AG09319 (cell line): ENCODE measurements at regions not wholly inside any gene's neighbourhood (a gene's known extent, or its start where the extent isn't known, plus 50 kb on each side); places are given as distances from the start of the nearest gene placed in this dataset.

Experiments used
- DNase-seq: peaks from one replicate; pipeline ENCODE4 v3.0.0-alpha.2; 2010; ENCODE audit warnings: low read depth; ENCODE audit errors: extremely low read depth
- CTCF ChIP-seq: IDR thresholded peaks from 2 replicates; pipeline ENCODE4 v1.5.1; 2011; ENCODE audit warnings: low read depth, mild to moderate bottlenecking, inconsistent platforms, low read length, moderate library complexity

DNA sequence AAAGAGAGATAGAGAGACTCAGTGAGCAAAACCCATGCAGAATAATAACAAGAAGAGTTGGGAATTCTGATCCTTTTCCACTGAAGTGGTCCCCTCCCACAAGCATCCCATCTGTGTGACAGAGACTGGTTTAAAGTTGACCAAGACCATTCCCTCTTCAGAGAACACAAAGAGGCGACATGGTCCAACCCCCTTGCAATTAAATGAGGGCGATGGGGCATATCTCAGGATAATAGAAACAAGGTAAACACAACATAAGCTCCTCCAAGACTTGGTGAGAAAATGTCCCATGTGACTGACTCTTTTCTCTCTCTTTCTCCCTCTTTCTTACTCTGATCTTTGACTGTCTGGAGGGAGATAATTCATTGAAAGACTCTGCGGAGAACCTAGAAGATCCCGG, 526.7 kb downstream of the SOX11 start:
- DNase-seq, result no peak
- TF ChIP-seq CTCF, result no peak

GRCh38 chr2:6219906-6220305, 527.7 kb downstream of the SOX11 start:
- no peak for TF ChIP-seq CTCF
- no peak for DNase-seq

GRCh38 chr2:6222296-6222695, 530.1 kb downstream of the SOX11 start:
- no peak for TF ChIP-seq CTCF
- DNase-seq, result no peak

- no peak for TF ChIP-seq CTCF
- DNase-seq, result no peak
Observed at GRCh38 chr2:6224267-6224666, 532.1 kb downstream of the SOX11 start.

- TF ChIP-seq CTCF, result no peak
- no peak for DNase-seq
Observed at GRCh38 chr2:6228251-6228650, 536.1 kb downstream of the SOX11 start.

DNA sequence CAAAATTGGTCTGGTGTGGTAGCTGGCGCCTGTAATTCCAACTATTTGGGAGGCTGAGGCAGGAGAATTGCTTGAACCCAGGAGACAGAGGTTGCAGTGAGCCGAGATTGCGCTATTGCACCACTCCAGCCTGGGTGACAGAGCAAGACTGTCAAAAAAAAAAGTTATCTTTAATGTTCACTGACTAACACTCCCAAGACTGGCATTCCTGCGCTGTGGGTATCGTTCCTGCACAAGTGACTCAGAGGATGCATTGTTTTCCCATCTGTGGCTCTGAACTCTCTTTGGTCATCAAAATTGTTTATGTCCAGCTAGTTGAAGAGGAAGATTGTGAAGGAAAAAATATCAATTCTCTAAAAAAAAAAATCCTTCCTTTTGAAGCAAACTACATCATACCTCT, 539.0 kb downstream of the SOX11 start:
- TF ChIP-seq CTCF, result no peak

GRCh38 chr2:6233993-6234392, 541.8 kb downstream of the SOX11 start:
- no peak for TF ChIP-seq CTCF

More for the DNA sequence above, 539.0 kb downstream of the SOX11 start:
- DNase-seq, result no peak

DNA sequence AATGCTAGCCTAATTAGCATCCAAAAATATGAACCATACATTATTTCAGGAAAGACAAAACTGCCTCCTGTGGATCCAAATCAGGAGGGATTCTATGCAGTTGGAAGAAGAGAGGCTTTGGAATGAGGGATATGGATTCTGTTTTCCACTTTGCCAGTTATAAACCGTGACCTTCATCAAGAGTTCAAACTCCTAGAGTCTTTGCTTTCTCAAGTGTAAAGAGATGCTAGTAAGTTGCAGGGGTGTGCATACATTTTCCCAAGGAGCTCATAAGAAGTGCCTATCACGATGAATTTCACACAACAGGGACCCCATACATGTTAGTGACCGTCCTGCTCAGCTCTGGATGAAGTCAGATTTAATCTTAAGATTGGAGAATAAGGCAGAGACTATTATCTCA, 542.5 kb downstream of the SOX11 start:
- no peak for DNase-seq
- no peak for TF ChIP-seq CTCF

More at GRCh38 chr2:6233993-6234392, 541.8 kb downstream of the SOX11 start:
- DNase-seq, result no peak
